Kidney glomerular epithelial cell (primary cell): ENCODE measurements at regions not wholly inside any gene's neighbourhood (a gene's known extent, or its start where the extent isn't known, plus 50 kb on each side); places are given as distances from the start of the nearest gene placed in this dataset.

Experiments used
- DNase-seq: peaks from one replicate; lab custom pipeline; 2025; lab: John Stamatoyannopoulos, UW

DNA sequence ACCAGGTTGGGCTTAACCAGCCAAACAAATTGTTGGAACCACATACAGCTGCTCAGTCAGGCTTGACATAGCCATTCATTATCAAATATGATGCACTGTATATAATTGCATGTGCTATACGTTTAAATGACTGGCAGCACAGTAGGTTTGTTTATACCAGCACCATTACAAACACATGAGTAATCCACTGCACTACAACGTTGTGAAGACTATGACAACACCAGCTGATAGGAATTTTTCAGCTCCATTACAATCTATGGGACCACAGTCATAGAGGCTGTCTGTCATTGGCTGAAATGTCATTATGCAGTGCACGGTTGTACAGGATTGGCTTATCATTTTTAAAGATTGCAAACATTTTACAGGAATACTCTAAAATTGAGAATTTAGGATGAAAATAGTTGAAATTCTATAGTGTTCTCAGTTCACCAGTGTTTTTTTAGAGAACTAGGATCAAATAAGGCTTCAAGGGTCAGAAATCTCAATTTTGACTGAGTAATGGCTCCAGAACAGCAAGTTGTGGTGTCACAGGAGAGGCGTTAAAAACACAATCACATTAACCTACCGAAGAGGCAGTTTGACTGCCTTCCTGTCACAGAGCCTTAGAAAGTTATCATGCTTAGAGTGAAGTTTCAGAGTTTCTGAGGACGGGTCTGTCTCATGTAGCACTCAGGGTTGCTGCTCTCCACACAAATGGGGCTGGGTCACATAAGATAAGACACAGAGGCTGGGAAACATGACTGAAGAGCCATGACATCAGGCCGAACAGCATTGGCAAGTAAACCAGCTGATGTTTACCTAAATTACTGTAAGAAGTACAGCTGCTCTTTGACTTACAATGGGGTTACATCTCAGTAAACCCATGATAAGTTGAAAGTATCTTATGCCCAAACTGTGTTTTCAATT is 60.7 kb upstream of the SMLR1 start:
- DNase-seq = no peak

DNA sequence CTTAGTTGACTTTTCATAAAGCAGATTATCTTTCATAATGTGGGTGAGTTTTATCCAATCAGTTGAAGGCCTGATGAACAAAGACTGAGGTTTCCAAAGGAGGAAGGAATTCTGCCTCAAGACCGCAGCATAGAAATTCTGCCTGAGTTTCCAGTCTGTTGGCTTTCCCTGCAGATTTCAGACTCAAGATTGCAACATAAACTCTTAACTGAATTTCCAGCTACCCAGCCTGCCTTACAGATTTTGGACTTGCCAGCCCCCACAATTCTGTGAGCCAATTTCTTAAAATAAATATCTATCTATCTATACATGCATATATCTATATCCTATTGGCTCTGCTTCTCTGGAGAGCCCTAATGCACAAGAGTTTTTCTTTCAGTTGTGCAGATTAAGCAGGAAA is 57.3 kb upstream of the SMLR1 start:
- DNase-seq = no peak

DNA sequence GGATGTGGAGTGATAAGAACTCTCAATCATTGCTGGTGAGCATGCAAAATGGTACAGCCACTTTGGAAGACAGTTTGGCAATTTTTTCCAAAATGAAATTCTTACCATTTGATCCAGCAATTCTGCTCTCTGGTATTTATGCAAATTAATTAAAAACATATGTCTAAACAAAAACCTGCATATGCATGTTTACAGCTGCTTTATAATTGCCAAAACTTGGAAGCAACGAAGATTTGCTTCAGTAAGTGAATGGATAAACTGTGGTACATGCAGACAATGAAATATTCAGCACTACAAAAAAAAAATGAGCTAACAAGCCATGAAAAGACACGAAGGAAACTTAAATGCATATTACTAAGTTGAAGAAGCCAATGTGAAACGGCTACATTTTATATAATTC is 55.5 kb upstream of the SMLR1 start:
- no peak for DNase-seq

DNA sequence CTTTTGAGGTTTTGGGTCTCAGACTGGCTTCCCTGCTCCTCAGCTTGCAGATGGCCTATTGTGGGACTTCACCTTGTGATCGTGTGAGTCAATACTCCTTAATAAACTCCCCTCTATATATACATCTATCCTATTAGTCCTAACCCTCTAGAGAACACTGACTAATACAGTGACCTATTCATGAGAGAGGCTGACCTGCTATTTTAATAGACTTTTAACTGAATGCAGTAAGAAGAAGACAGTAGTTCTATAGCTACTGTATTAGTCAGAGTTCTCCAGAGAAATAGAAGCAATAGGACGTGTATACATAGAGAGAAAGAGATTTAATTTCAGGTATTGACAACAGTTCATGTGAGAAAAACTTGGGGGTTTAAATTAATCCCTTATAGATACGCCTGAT is 53.3 kb upstream of the SMLR1 start:
- no peak for DNase-seq

DNA sequence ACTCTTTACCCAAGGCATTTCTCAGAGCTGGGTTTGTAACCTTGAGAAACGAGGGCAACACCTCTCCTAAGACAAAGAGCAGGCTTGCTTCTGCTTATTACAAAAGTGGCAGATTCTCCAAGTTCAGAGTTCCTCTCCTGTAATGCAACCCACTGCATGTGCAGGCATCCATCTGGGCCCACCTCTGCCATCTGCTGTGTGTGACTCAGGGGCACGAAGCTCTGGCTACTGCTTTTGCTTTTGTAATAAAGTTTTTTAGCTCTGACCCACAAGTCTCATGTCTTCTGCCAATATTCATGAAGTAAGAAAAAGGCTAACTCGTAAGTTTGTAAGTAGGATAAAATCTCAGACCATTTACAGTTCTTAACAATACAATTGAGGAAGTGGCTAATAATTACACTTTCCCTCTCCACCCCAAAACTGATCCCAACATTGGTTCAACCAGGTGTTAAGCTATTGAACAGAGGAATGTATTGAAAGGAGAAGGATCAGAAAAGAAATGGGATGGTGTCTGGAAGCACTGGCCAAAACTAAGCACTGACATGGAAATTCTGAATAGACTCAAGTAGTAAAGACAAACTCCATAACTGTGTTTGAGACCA is 51.7 kb upstream of the SMLR1 start:
- no peak for DNase-seq

GRCh38 chr6:130776287-130776925 is 50.8 kb upstream of the SMLR1 start:
- DNase-seq = no peak
